Heart left ventricle (tissue), 16 donors: ENCODE measurements at regions not wholly inside any gene's neighbourhood (a gene's known extent, or its start where the extent isn't known, plus 50 kb on each side); places are given as distances from the start of the nearest gene placed in this dataset.
A peak's percentile ranks its signal among the peaks of the same experiment; 100 is the strongest.

ENCODE experiments used
- ATAC-seq, 4 donors: fragments of 200-7000 bp; cut with Tn5 transposase; one replicate each; pipeline ENCODE4 v1.9.1; 2020 to 2022; ENCODE audit warnings: moderate library complexity in 4 of 4, mild to moderate bottlenecking in 3 of 4, moderate number of reproducible peaks in 1 of 4
- DNase-seq, 5 donors: peaks; one replicate each; pipeline ENCODE4 v3.0.0-alpha.2; 2020
- H3K27ac ChIP-seq, 12 donors: fragments of 200-600 bp; sonication (generic) in 4 of 12; one replicate each; pipeline versions ENCODE4 v1.5.0 to v1.8.0; 2016 to 2022; ENCODE audit warnings: mild to moderate bottlenecking in 2 of 12
- H3K27me3 ChIP-seq, 9 donors: fragments of 200-600 bp; sonication (generic) in 2 of 9; one replicate each; pipeline versions ENCODE4 v1.5.1 to v1.8.0; 2016 to 2022; ENCODE audit warnings: mild to moderate bottlenecking in 3 of 9
- H3K36me3 ChIP-seq, 9 donors: fragments of 200-600 bp; sonication (generic) in 2 of 9; one replicate each; pipeline versions ENCODE4 v1.5.0 to v1.8.0; 2018 to 2022; ENCODE audit warnings: mild to moderate bottlenecking in 2 of 9
- H3K4me1 ChIP-seq, 12 donors: fragments of 200-600 bp; sonication (generic) in 4 of 12; one replicate each; pipeline versions ENCODE4 v1.5.0 to v1.8.0; 2016 to 2022; ENCODE audit warnings: mild to moderate bottlenecking in 3 of 12
- H3K4me3 ChIP-seq, 12 donors: fragments of 200-600 bp; sonication (generic) in 4 of 12; one replicate each; pipeline versions ENCODE4 v1.5.0 to v1.8.0; 2017 to 2022; ENCODE audit warnings: mild to moderate bottlenecking in 9 of 12, moderate library complexity in 4 of 12
- H3K9me3 ChIP-seq, 12 donors: fragments of 200-600 bp; sonication (generic) in 4 of 12; one replicate each; pipeline versions ENCODE4 v1.5.0 to v1.8.0; 2016 to 2022; ENCODE audit warnings: mild to moderate bottlenecking in 1 of 12
- CTCF ChIP-seq, 12 donors: fragments of 200-600 bp; sonication (generic) in 4 of 12; IDR thresholded peaks; one replicate each; pipeline versions ENCODE4 v1.5.0 to v1.8.0; 2018 to 2022; ENCODE audit warnings: antibody characterized with exemption in 12 of 12, mild to moderate bottlenecking in 5 of 12
- POLR2A ChIP-seq, 2 donors: fragments of 450-650 bp; IDR thresholded peaks; one replicate each; pipeline ENCODE4 v1.6.1; 2017; ENCODE audit warnings: antibody characterized with exemption in 2 of 2, mild to moderate bottlenecking in 2 of 2, moderate library complexity in 2 of 2
- WGBS, 4 donors: extraction: QIAGEN DNeasy Blood & Tissue Kit in 2 of 4; methylation state at CpG; one replicate each; pipeline versions ENCODE4 v1.1.5 to v1.1.7; 2013 to 2018; 5-methylcytosine and 5-hydroxymethylcytosine counted together
- intact Hi-C, 10 donors: fragments of 100-400 bp; cut with DNase I; formaldehyde crosslinking; loops; one replicate each; pipeline versions ENCODE4 v1.11.1 to v1.14.2; 2022
- donor health status: ischemic (EF 13 %, LVEDD 7.1; RV severe dilation, severe dysfunction).
- donor health status: healthy with polysubstance abuse.
- donor health status: DM: no; HTN: yes; CAD: no.
- donor health status: DM: no; HTN: no; CAD: no.
- donor health status: ischemic (EF 25% LVEDD 6.9; RV normal size, moderate dysfunction).
- donor health status: ischemic (EF 25% LVEDD 5.7; RV mildly dilated, moderate dysfunction).
- donor health status: healthy.
- donor health status: DM: yes; HTN: yes; CAD: no.
- donor health status: ischemic (EF 35%, LVEDD 5.7; RV mildly dilated, moderate dysfunction).
- donor health status: nonischemic (EF 11% LVEDD 7.7; RV severe dilation, severe dysfunction).
- donor health status: DM: yes; HTN: yes; CAD: no.
- donor health status: PGD.
- donor health status: ischemic (EF 29% LVEDD 5.4; RV normal size, mild dysfunction).
- donor health status: nonischemic (EF 23%, LVEDD 6.1; RV moderate dilation, normal function).

- TF ChIP-seq POLR2A (IDR thresholded peaks at IDR 0.05): no peak
- TF ChIP-seq CTCF (IDR thresholded peaks at IDR 0.05): no peak
- DNase-seq (no peak), ATAC-seq (no peak)
- no peaks in the 10 kb centered on the region for H3K9me3 ChIP-seq
- intact Hi-C loops: no loop called here
- no peaks in the 10 kb centered on the region for H3K27me3 ChIP-seq
- H3K36me3 ChIP-seq: no peaks in the 10 kb centered on the region
- no peak overlapping the region for H3K4me3 ChIP-seq
- peaks cover 0 to 10% (median 3%) of the 10 kb centered on the region in 12 donors for H3K4me1 ChIP-seq
- H3K27ac ChIP-seq: no peak overlapping the region
Observed at GRCh38 chr6:69589626-69590025, 207.2 kb downstream of the LMBRD1 start.

GRCh38 chr6:69584913-69585729 lies 211.7 kb downstream of the LMBRD1 start:
- DNase-seq (peak in 1 of 5 donors; percentile 6), ATAC-seq (peak in 3 of 4 donors; percentile 48 to 71 (median 66))
- TF ChIP-seq CTCF (IDR thresholded peaks at IDR 0.05): no peak
- no peak for TF ChIP-seq POLR2A (IDR thresholded peaks at IDR 0.05)
- intact Hi-C loops: no loop called here
- Histone ChIP-seq H3K36me3 (no peaks in the 10 kb centered on the region), H3K27me3 (no peaks in the 10 kb centered on the region), H3K4me3 (no peak overlapping the region), H3K4me1 (peaks cover 0 to 13% (median 4%) of the 10 kb centered on the region in 12 donors), H3K9me3 (no peaks in the 10 kb centered on the region), H3K27ac (peak overlapping the region in 7 of 12 donors; percentile 2 to 55 (median 29))
- WGBS, 4 donors: 13 to 25% (median 17%) methylated on average over 9 of the region's 9 CpGs

- intact Hi-C loops: no loop called here
- Histone ChIP-seq H3K9me3 (no peaks in the 10 kb centered on the region), H3K4me3 (no peak overlapping the region), H3K27ac (peak overlapping the region in 4 of 12 donors; percentile 15 to 55 (median 38)), H3K36me3 (no peaks in the 10 kb centered on the region), H3K4me1 (peaks cover 0 to 13% (median 4%) of the 10 kb centered on the region in 12 donors), H3K27me3 (no peaks in the 10 kb centered on the region)
- ATAC-seq (no peak), DNase-seq (no peak)
- 31 to 43% (median 35%) methylated on average over 2 of the region's 2 CpGs for WGBS, 4 donors
- TF ChIP-seq CTCF (IDR thresholded peaks at IDR 0.05): no peak
- TF ChIP-seq POLR2A (IDR thresholded peaks at IDR 0.05): no peak
Observed at GRCh38 chr6:69584536-69584912, 212.3 kb downstream of the LMBRD1 start.

GRCh38 chr6:69581581-69581980 lies 215.2 kb downstream of the LMBRD1 start:
- Histone ChIP-seq H3K9me3 (no peaks in the 10 kb centered on the region), H3K4me3 (no peak overlapping the region), H3K27me3 (no peaks in the 10 kb centered on the region), H3K4me1 (peaks cover 0 to 13% (median 4%) of the 10 kb centered on the region in 12 donors), H3K36me3 (no peaks in the 10 kb centered on the region), H3K27ac (no peak overlapping the region)
- DNase-seq (no peak), ATAC-seq (no peak)
- 80 to 88% (median 83%) methylated on average over 4 of the region's 4 CpGs for WGBS, 4 donors
- intact Hi-C loops: no loop called here
- TF ChIP-seq POLR2A (IDR thresholded peaks at IDR 0.05) (no peak), CTCF (IDR thresholded peaks at IDR 0.05) (no peak)
